GM12878 (cell line): ENCODE measurements at regions not wholly inside any gene's neighbourhood (a gene's known extent, or its start where the extent isn't known, plus 50 kb on each side); places are given as distances from the start of the nearest gene placed in this dataset.

Source experiments
- ATAC-seq: fragments of 200-7000 bp; cut with Tn5 transposase; 3 replicates; pipeline ENCODE4 v1.9.1; 2020; ENCODE audit warnings: mild to moderate bottlenecking, moderate library complexity
- BruUV-seq: library from RNA; stranded (reverse); fragments of 400-500 nt; replicated peaks from 2 replicates; lab custom pipeline; 2021; lab: Mats Ljungman, UMichigan
- CTCF ChIA-PET: fragments of 300-600 bp; sonication (Branson Sonifier 250); formaldehyde crosslinking; extraction: SDS; loops from one replicate; lab custom pipeline; 2021; ENCODE audit warnings: inconsistent platforms; lab: Yijun Ruan, JAX
- POLR2A ChIA-PET: fragments of 350-600 bp; formaldehyde crosslinking; extraction: SDS; loops from one replicate; lab custom pipeline; 2021; ENCODE audit warnings: inconsistent platforms; lab: Charles Lee
- RAD21 ChIA-PET: fragments of 300-600 bp; sonication (Branson Sonifier 250); formaldehyde crosslinking; loops from one replicate; lab custom pipeline; 2023; ENCODE audit warnings: antibody characterized with exemption; ENCODE audit not compliant: unreplicated experiment; lab: Charles Lee
- SMC1A ChIA-PET: fragments of 300-600 bp; sonication (Branson Sonifier 250); formaldehyde crosslinking; loops from one replicate; lab custom pipeline; 2023; ENCODE audit not compliant: unreplicated experiment, uncharacterized antibody; lab: Charles Lee
- DNase-seq: peaks from one replicate; pipeline ENCODE4 v3.0.0-alpha.2; 2011; ENCODE audit warnings: low read depth, low spot score
- FAIRE-seq: peaks from 3 replicates; lab custom pipeline; 2011; peaks lifted over from hg19 to GRCh38; lab: Jason Lieb, UNC
- H2AFZ ChIP-seq: 2 replicates; pipeline ENCODE4 v1.6.0; 2011; ENCODE audit warnings: low read depth, low read length, control low read depth; ENCODE audit not compliant: control insufficient read depth
- H3K27ac ChIP-seq: 2 replicates; pipeline ENCODE4 v1.5.1; 2011; ENCODE audit warnings: control low read depth; ENCODE audit not compliant: control insufficient read depth, insufficient read depth
- H3K27me3 ChIP-seq, 2 experiments: replicated peaks in 1 of 2; 2 replicates each; pipeline versions ENCODE4 v1.6.0 to v1.6.1; 2011; ENCODE audit warnings: low read length in 1 of 2; ENCODE audit not compliant: control insufficient read depth in 2 of 2, insufficient read depth in 2 of 2
- H3K36me3 ChIP-seq, 2 experiments: 2 replicates each; pipeline ENCODE4 v1.5.1; 2011; ENCODE audit warnings: low read length in 1 of 2; ENCODE audit not compliant: control insufficient read depth in 2 of 2, insufficient read depth in 2 of 2
- H3K4me1 ChIP-seq: 2 replicates; pipeline ENCODE4 v1.6.1; 2011; ENCODE audit warnings: mild to moderate bottlenecking, low read length, moderate library complexity, mixed read lengths; ENCODE audit not compliant: control insufficient read depth, insufficient read depth
- H3K4me2 ChIP-seq: 2 replicates; pipeline ENCODE4 v1.6.0; 2011; ENCODE audit warnings: control low read depth; ENCODE audit not compliant: control insufficient read depth, insufficient read depth
- H3K4me3 ChIP-seq: fragments of 200-600 bp; sonication (generic); 2 replicates; pipeline ENCODE4 v1.5.1; 2016
- H3K79me2 ChIP-seq: 2 replicates; pipeline ENCODE4 v1.6.0; 2011; ENCODE audit warnings: low read length; ENCODE audit not compliant: control insufficient read depth, insufficient read depth
- H3K9ac ChIP-seq: 2 replicates; pipeline ENCODE4 v1.8.0; 2011; ENCODE audit warnings: low read length, control low read depth, mixed read lengths; ENCODE audit not compliant: control insufficient read depth, insufficient read depth
- H3K9me3 ChIP-seq: replicated peaks from 3 replicates; pipeline ENCODE4 v1.5.1; 2011; ENCODE audit warnings: mild to moderate bottlenecking, low read length; ENCODE audit not compliant: control insufficient read depth, insufficient read depth
- H4K20me1 ChIP-seq: 2 replicates; pipeline ENCODE4 v1.6.0; 2011; ENCODE audit not compliant: control insufficient read depth, insufficient read depth
- BMI1 ChIP-seq: fragments of 450-650 bp; IDR thresholded peaks from 2 replicates; pipeline ENCODE4 v1.6.1; 2016; ENCODE audit warnings: mild to moderate bottlenecking, moderate library complexity, borderline replicate concordance
- CHD1 ChIP-seq: IDR thresholded peaks from 2 replicates; pipeline ENCODE4 v1.6.1; 2012; ENCODE audit warnings: low read depth, low read length, improper control_type of control experiment
- CREM ChIP-seq: IDR thresholded peaks from 2 replicates; pipeline ENCODE4 v1.6.1; 2014; ENCODE audit warnings: antibody characterized with exemption, low read depth
- MYC ChIP-seq: IDR thresholded peaks from 2 replicates; pipeline ENCODE4 v1.6.1; 2011; ENCODE audit warnings: mild to moderate bottlenecking, low read length, moderate library complexity, inconsistent platforms; ENCODE audit not compliant: insufficient read depth, insufficient replicate concordance, insufficient read length, severe bottlenecking
- RUNX3 ChIP-seq: IDR thresholded peaks from 2 replicates; pipeline ENCODE4 v1.6.1; 2012; ENCODE audit warnings: low read length, inconsistent platforms
- SUPT20H ChIP-seq: IDR thresholded peaks from 2 replicates; pipeline ENCODE4 v1.6.1; 2011; ENCODE audit warnings: low read depth, mild to moderate bottlenecking, low read length, moderate library complexity, borderline replicate concordance; ENCODE audit not compliant: control insufficient read depth
- TCF7 ChIP-seq: IDR thresholded peaks from 2 replicates; pipeline ENCODE4 v1.6.1; 2014; ENCODE audit warnings: antibody characterized with exemption, borderline replicate concordance
- YY1 ChIP-seq: IDR thresholded peaks from 2 replicates; pipeline ENCODE4 v1.6.1; 2011; ENCODE audit warnings: low read depth, mild to moderate bottlenecking, low read length
- ZNF622 ChIP-seq: fragments of 450-650 bp; IDR thresholded peaks from 2 replicates; pipeline ENCODE4 v1.6.1; 2017; ENCODE audit warnings: mild to moderate bottlenecking, inconsistent platforms
- WGBS: methylation state at CpG from one replicate; pipeline ENCODE4 v1.1.6; 2016; ENCODE audit warnings: low lambda C conversion rate; ENCODE audit not compliant: insufficient replicate concordance, insufficient coverage; ENCODE audit errors: missing lambda C conversion rate; 5-methylcytosine and 5-hydroxymethylcytosine counted together
- in situ Hi-C: fragments of 300-500 bp; cut with MboI; formaldehyde crosslinking; loops from 9 replicates; pipeline ENCODE4 v1.14.3; 2018; ENCODE audit warnings: mixed read lengths
- intact Hi-C: fragments of 100-400 bp; cut with micrococcal nuclease; formaldehyde crosslinking; loops from one replicate; pipeline ENCODE4 v1.14.2; 2022; ENCODE audit not compliant: unreplicated experiment
- TF ChIP-seq, protein P1 (sequence below): IDR thresholded peaks from 2 replicates; pipeline ENCODE4 v1.6.1; 2011; ENCODE audit warnings: borderline replicate concordance, low read depth, mild to moderate bottlenecking, moderate library complexity, mixed read lengths, low read length; ENCODE audit not compliant: insufficient read depth; ENCODE audit errors: extremely low read length
- TF ChIP-seq, protein P2 (sequence below): IDR thresholded peaks from 2 replicates; pipeline ENCODE4 v1.6.1; 2011; ENCODE audit warnings: mild to moderate bottlenecking, low read depth, low read length, moderate library complexity; ENCODE audit not compliant: insufficient replicate concordance

DNA sequence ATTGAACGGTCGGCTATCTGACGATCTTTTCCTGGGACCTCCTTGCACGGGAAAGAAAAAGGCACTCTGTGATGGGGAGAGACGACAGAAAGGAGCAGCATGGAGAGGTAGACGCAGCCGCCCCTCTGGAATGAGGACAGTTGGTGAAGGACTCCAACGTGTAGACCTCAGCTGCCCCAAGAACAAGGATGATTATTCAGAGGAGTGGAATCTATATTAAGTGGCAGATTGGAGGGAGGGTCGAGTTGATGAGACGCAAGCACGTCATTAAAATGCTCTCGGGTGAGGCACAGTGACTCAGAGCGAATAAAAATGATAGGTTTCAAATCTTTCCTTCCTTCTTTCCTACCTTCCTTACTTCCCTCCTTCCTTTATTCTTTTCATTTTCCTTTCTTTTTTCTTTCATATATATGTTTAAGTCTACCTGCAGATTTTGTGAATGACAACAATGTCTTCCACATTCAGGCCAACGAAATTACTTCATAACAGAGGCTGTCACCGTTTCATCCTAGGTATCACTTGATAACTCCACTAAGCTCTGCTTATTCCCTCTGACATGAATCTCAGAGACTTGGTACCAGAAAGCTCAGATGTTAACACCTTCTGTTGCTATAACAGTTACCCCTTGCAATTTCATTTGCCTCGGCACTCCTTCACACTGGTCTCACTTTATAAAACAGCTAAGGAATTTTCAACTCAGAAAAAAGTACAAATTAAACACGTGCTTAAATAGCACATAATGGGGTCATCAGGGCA lies 110.0 kb upstream of the PPARGC1A start:
- H3K79me2 ChIP-seq = no peaks in the 10 kb centered on the region
- H3K4me2 ChIP-seq = no peak overlapping the region
- no TSS peak for BruUV-seq
- ATAC-seq (no peak), FAIRE-seq (no peak), DNase-seq (no peak)
- 45% methylated on average over 17 of the region's 17 CpGs for WGBS
- POLR2A ChIA-PET = no interaction called here
- H3K4me1 ChIP-seq = no peaks in the 10 kb centered on the region
- H3K36me3 ChIP-seq = no peaks in the 10 kb centered on the region
- H3K27me3 ChIP-seq = no peaks in the 10 kb centered on the region
- no peak overlapping the region for H3K9ac ChIP-seq
- SMC1A ChIA-PET = no interaction called here
- no peaks in the 10 kb centered on the region for H4K20me1 ChIP-seq
- no peaks in the 10 kb centered on the region for H3K9me3 ChIP-seq
- no peak overlapping the region for H3K27ac ChIP-seq
- RAD21 ChIA-PET = no interaction called here
- CTCF ChIA-PET = interaction anchor here (1.0 kb wide), 1 partner anchor 9 kb away, joined by 4 read pairs; no protein-coding TSS in a partner anchor
- in situ Hi-C loops = no loop called here
- intact Hi-C loops = no loop called here
- TF ChIP-seq CHD1 (no peak), YY1 (no peak), ZNF622 (no peak), MYC (no peak), TCF7 (no peak), RUNX3 (no peak), BMI1 (no peak), SUPT20H (no peak), CREM (no peak)
- TF ChIP-seq, protein P1, sequence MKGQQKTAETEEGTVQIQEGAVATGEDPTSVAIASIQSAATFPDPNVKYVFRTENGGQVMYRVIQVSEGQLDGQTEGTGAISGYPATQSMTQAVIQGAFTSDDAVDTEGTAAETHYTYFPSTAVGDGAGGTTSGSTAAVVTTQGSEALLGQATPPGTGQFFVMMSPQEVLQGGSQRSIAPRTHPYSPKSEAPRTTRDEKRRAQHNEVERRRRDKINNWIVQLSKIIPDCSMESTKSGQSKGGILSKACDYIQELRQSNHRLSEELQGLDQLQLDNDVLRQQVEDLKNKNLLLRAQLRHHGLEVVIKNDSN = no peak
- TF ChIP-seq, protein P2, sequence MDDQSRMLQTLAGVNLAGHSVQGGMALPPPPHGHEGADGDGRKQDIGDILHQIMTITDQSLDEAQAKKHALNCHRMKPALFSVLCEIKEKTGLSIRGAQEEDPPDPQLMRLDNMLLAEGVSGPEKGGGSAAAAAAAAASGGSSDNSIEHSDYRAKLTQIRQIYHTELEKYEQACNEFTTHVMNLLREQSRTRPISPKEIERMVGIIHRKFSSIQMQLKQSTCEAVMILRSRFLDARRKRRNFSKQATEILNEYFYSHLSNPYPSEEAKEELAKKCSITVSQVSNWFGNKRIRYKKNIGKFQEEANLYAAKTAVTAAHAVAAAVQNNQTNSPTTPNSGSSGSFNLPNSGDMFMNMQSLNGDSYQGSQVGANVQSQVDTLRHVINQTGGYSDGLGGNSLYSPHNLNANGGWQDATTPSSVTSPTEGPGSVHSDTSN = no peak
- H3K4me3 ChIP-seq = no peak overlapping the region
- H2AFZ ChIP-seq = no peak overlapping the region
